Activated CD4-positive, alpha-beta T cell treated with anti-CD3 and anti-CD28 coated beads for 36 hours (primary cell): ENCODE measurements at regions not wholly inside any gene's neighbourhood (a gene's known extent, or its start where the extent isn't known, plus 50 kb on each side); places are given as distances from the start of the nearest gene placed in this dataset.

Experiments used
- ATAC-seq: fragments of 200-7000 bp; cut with Tn5 transposase; one replicate; pipeline ENCODE4 v1.10.0; 2021; ENCODE audit warnings: mild to moderate bottlenecking, moderate library complexity
- CTCF ChIA-PET: fragments of 350-600 bp; sonication (Branson Sonifier 250); formaldehyde crosslinking; loops from one replicate; lab custom pipeline; 2021; ENCODE audit warnings: antibody characterized with exemption; lab: Charles Lee
- POLR2A ChIA-PET: fragments of 350-600 bp; sonication (Branson Sonifier 250); formaldehyde crosslinking; loops from one replicate; lab custom pipeline; 2021; ENCODE audit warnings: antibody characterized with exemption, inconsistent platforms; lab: Charles Lee
- DNase-seq: peaks from one replicate; pipeline ENCODE4 v3.0.0-alpha.2; 2020
- H3K27ac Mint-ChIP-seq: one replicate; pipeline ENCODE4 v1.8.0; 2021; ENCODE audit warnings: mixed read lengths
- H3K27me3 Mint-ChIP-seq: one replicate; pipeline ENCODE4 v1.8.0; 2021; ENCODE audit warnings: mixed read lengths
- H3K36me3 Mint-ChIP-seq: one replicate; pipeline ENCODE4 v1.8.0; 2021; ENCODE audit warnings: low read depth, mixed read lengths
- H3K4me1 Mint-ChIP-seq: one replicate; pipeline ENCODE4 v1.8.0; 2021; ENCODE audit warnings: mixed read lengths
- H3K4me3 Mint-ChIP-seq: one replicate; pipeline ENCODE4 v1.8.0; 2021; ENCODE audit warnings: mild to moderate bottlenecking, moderate library complexity, mixed read lengths
- H3K9me3 Mint-ChIP-seq: one replicate; pipeline ENCODE4 v1.8.0; 2021; ENCODE audit warnings: low read depth, mixed read lengths
- intact Hi-C, 2 experiments: fragments of 100-400 bp; cut with DNase I in 1 of 2; cut with micrococcal nuclease in 1 of 2; formaldehyde crosslinking; loops; one replicate each; pipeline versions ENCODE4 v1.14.2 to v1.15.1; 2022 to 2024; cut with DNase I, micrococcal nuclease

DNA sequence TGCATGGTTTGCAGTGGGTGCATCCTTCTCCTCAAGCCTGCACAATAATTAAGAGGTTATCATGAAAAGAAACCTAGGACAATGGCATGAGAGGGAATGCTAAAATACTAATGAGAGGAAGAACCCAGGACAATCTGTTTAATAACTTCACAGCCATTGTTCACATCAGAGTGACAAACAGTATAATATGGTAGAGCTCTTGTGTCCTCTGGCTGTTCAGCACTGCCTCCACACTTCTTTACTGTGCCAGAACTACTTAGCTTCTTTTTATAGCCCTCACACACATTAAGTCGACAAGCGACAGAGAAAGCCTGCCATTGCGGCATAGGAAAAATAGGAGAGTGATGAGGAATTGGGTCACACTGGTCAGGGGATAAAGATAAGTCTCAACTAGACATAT lies 65.0 kb upstream of the MEIS2 start:
- Mint-ChIP-seq H3K27me3 (no peaks in the 10 kb centered on the region), H3K9me3 (peaks cover 3% of the 10 kb centered on the region), H3K4me1 (no peaks in the 10 kb centered on the region), H3K4me3 (no peak overlapping the region), H3K36me3 (no peaks in the 10 kb centered on the region), H3K27ac (no peak overlapping the region)
- CTCF ChIA-PET = no interaction called here
- intact Hi-C loops = no loop called here
- POLR2A ChIA-PET = no interaction called here
- no peak for ATAC-seq
- DNase-seq = no peak

DNA sequence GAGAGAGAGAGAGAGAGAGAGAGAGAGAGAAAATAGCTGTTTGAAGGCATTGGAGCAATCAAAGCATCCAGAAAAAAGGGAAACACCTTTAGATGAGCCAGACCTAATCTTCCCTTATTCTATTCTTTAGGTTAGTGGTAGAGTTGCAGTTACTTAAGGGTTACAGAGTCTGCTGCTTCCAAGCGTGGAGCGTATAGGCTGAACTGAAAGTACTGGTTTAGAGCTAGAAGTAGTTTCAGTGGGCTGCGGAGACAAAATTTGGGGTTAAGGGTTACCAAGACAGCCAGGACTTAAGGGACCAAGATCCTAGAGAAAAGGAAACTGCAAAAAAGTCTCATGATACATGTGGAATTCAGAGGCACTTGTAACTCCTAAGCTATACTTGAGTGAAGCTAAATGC lies 66.1 kb upstream of the MEIS2 start:
- ATAC-seq (no peak), DNase-seq (no peak)
- no peak overlapping the region for H3K27ac Mint-ChIP-seq
- ChIA-PET POLR2A (no interaction called here), CTCF (interaction anchor here (0.6 kb wide), 1 partner anchor 33 kb away, joined by 3 read pairs; no protein-coding TSS in a partner anchor)
- H3K4me1 Mint-ChIP-seq = no peaks in the 10 kb centered on the region
- H3K36me3 Mint-ChIP-seq = no peaks in the 10 kb centered on the region
- no peaks in the 10 kb centered on the region for H3K27me3 Mint-ChIP-seq
- peaks cover 3% of the 10 kb centered on the region for H3K9me3 Mint-ChIP-seq
- intact Hi-C loops = no loop called here
- H3K4me3 Mint-ChIP-seq = no peak overlapping the region

DNA sequence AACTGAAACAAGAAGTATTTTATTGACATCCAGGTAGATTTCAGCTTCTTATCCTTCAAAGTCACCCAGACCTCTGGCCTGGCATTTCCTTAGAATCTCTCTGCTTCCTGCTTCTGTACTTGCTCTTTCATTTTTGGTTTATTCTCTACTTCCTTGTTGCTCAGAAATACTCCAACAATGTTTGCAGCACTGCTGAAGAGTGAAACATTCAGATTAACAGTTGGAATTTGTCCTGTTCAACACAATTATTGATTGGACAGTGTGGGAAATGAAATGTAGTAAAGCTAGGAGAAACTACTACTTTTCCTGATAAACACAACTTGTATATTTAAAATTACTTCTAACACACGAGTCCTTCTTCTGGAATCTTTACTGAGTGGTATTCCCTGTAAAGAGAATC lies 81.0 kb upstream of the MEIS2 start:
- no peaks in the 10 kb centered on the region for H3K27me3 Mint-ChIP-seq
- no peak overlapping the region for H3K4me3 Mint-ChIP-seq
- CTCF ChIA-PET = no interaction called here
- no peak overlapping the region for H3K27ac Mint-ChIP-seq
- POLR2A ChIA-PET = no interaction called here
- DNase-seq (no peak), ATAC-seq (no peak)
- intact Hi-C loops = no loop called here
- H3K9me3 Mint-ChIP-seq = peaks cover 22% of the 10 kb centered on the region
- H3K4me1 Mint-ChIP-seq = no peaks in the 10 kb centered on the region
- no peaks in the 10 kb centered on the region for H3K36me3 Mint-ChIP-seq

DNA sequence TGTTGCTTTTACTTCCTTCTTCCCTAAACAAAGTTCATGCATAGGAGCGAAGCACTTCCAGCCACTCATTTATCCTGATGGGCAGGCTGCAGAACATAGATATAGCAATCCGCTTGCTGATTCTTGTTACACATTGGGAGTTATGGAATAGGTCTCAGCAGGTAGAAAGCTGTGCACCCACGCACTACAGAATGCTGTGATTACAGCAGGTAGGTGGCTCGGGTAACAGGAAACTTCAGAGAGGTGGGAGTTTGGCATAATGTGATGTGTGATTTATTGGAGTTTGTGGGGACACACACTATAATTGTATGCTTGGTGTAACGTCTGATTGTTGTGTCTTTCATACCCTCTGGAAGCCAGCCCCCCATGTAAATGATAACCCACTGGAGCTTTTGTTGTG lies 99.2 kb upstream of the MEIS2 start:
- Mint-ChIP-seq H3K36me3 (no peaks in the 10 kb centered on the region), H3K4me1 (no peaks in the 10 kb centered on the region), H3K27ac (no peak overlapping the region), H3K9me3 (peaks cover 2% of the 10 kb centered on the region), H3K27me3 (no peaks in the 10 kb centered on the region), H3K4me3 (no peak overlapping the region)
- intact Hi-C loops = no loop called here
- no peak for ATAC-seq
- ChIA-PET POLR2A (no interaction called here), CTCF (no interaction called here)
- DNase-seq = no peak

DNA sequence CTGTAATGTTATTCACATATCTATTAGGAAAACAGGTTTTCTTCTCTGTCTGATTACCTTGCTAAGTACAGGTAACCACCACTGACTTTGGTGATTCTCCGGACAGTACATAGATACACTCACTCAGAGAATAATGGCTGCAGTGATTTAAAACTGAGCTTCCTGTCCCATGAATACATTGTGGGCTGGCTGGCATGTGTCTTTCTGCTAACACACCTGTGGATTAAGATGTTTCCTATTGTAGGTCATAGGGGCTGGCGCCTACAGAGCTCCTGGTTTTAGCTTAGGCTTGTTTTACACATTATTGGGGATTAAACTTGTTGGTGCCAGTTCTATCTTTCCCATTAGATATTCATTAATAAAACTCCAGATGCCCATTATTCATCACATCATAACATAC lies 102.7 kb upstream of the MEIS2 start:
- no peak for ATAC-seq
- CTCF ChIA-PET = no interaction called here
- no peak overlapping the region for H3K4me3 Mint-ChIP-seq
- H3K9me3 Mint-ChIP-seq = no peaks in the 10 kb centered on the region
- intact Hi-C loops = no loop called here
- H3K27me3 Mint-ChIP-seq = no peaks in the 10 kb centered on the region
- H3K4me1 Mint-ChIP-seq = no peaks in the 10 kb centered on the region
- POLR2A ChIA-PET = no interaction called here
- H3K27ac Mint-ChIP-seq = no peak overlapping the region
- H3K36me3 Mint-ChIP-seq = no peaks in the 10 kb centered on the region
- DNase-seq = no peak

DNA sequence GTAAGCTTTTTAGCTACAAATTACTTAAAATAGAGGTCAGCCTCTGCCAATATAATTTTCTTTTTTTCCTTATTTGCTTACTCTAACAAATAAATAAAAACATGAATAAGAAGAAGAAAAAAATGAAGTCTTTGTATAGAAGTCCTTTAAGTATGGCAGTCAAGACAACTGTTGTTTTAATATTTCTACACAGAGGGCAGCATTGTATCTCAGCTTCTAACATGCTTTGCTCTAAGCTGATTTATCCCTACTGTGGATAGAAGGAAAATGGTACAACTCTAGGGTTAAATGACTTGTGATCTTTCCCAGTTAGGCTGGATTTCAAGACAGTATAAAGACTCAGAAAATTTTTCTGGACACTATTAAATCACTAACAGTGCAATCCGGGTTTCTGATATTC lies 104.3 kb upstream of the MEIS2 start:
- H3K27ac Mint-ChIP-seq = no peak overlapping the region
- ATAC-seq (no peak), DNase-seq (no peak)
- no peaks in the 10 kb centered on the region for H3K4me1 Mint-ChIP-seq
- intact Hi-C loops = no loop called here
- H3K27me3 Mint-ChIP-seq = no peaks in the 10 kb centered on the region
- H3K9me3 Mint-ChIP-seq = no peaks in the 10 kb centered on the region
- ChIA-PET POLR2A (no interaction called here), CTCF (no interaction called here)
- no peak overlapping the region for H3K4me3 Mint-ChIP-seq
- H3K36me3 Mint-ChIP-seq = no peaks in the 10 kb centered on the region

DNA sequence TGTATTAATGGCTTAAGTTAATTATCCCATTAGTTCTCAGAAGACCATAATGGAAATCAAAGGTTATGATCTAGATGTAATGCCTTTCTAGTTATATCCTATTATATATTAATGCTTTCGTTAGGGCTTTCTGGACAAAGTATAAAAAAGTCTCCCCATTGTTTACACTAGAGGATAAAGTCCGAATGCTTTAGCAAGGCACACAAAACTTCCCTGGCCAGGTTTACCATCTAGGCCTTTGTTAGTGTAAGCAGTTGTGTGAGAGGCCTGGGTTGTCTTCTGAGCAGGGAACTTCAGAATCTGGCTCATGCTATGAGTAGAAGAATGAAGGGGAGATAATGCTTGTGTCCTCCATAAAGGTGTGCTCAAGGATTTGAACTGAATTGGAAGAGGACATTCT lies 106.3 kb upstream of the MEIS2 start:
- Mint-ChIP-seq H3K36me3 (no peaks in the 10 kb centered on the region), H3K27me3 (no peaks in the 10 kb centered on the region), H3K27ac (no peak overlapping the region), H3K9me3 (no peaks in the 10 kb centered on the region), H3K4me3 (no peak overlapping the region), H3K4me1 (no peaks in the 10 kb centered on the region)
- ChIA-PET CTCF (no interaction called here), POLR2A (no interaction called here)
- DNase-seq (no peak), ATAC-seq (no peak)
- intact Hi-C loops = no loop called here

DNA sequence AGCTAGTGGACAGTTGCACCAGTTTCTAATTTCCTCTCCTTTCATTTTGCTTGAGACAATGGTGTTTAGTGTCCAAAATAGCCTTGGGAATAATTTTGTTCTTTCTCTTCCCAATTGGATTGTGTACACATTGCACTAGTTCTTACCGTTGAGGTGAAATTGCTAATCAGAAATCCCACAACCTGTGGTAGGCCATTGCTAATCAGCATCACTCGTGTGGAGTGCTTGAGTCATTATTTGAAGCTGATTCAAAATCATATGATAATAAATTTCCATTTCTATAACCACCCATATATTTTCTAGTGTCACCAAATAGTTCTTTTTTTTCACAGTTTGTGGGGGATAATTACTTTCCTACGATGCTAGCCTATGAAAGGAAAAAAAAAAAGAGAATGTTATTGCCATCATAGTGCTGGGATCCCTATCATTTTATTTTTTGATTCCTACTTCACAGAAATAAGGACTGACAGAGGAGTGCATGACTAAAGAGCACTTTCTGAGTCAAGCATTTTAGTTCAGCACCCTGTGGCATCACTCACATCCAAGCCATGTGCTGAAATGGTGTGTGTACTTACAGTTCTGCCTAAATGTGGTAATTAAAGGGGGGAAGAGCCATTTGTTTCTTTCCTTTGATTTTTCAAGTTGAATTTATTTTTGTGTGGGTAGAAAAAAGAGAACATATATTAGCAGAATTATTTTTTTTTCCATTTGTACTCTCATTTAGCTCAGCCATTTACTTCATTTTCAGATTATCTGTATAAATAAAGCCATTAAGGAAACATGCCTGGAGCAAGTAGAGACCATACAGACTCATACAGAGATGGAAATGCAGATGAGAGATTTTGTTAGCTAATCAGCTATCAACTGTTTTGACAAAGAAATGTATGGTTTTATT lies 108.0 kb upstream of the MEIS2 start:
- POLR2A ChIA-PET = no interaction called here
- H3K27ac Mint-ChIP-seq = no peak overlapping the region
- ATAC-seq (no peak), DNase-seq (no peak)
- CTCF ChIA-PET = interaction anchor here (0.7 kb wide), 1 partner anchor 155 kb away, joined by 3 read pairs; no protein-coding TSS in a partner anchor
- H3K36me3 Mint-ChIP-seq = no peaks in the 10 kb centered on the region
- intact Hi-C loops = no loop called here
- no peak overlapping the region for H3K4me3 Mint-ChIP-seq
- no peaks in the 10 kb centered on the region for H3K4me1 Mint-ChIP-seq
- no peaks in the 10 kb centered on the region for H3K27me3 Mint-ChIP-seq
- peaks cover 2% of the 10 kb centered on the region for H3K9me3 Mint-ChIP-seq

DNA sequence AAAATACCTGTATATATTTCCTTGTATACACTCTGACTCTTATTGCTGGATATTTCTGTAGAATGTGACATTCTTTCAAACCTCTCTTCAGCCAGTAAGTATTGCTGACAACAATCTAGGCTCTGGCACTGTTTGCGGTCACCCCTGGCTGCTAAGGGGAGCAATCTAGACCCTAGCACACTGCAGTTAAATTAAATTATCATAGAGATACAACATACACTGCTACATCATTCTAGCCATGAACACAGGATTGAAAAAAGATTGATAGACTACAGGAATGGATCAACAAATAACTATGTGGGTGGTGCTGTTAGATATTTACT lies 108.7 kb upstream of the MEIS2 start:
- POLR2A ChIA-PET = no interaction called here
- Mint-ChIP-seq H3K4me1 (no peaks in the 10 kb centered on the region), H3K27ac (no peak overlapping the region), H3K36me3 (no peaks in the 10 kb centered on the region), H3K27me3 (no peaks in the 10 kb centered on the region), H3K4me3 (no peak overlapping the region), H3K9me3 (peaks cover 2% of the 10 kb centered on the region)
- CTCF ChIA-PET = interaction anchor here (0.7 kb wide), 1 partner anchor 155 kb away, joined by 3 read pairs; no protein-coding TSS in a partner anchor
- intact Hi-C loops = no loop called here
- ATAC-seq = no peak
- no peak for DNase-seq

DNA sequence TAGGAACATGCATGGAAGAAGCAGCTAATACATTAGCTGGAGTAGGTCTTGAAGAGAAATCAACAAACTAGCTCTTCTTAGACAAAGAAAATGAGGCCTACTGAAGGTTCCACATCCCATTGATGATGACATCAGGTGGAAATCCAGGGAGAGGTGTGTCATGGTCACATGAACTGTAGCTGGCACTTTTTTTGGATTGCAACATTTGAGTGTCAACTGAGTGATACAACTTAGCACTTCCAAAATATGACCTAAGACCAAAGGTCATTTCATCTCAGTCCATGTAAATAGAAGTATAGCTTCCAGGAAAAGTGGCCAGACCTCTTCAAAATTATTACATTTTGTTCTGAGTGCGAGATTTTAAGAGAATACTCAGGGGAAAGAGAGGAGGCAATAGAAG lies 117.2 kb upstream of the MEIS2 start:
- CTCF ChIA-PET = no interaction called here
- no peaks in the 10 kb centered on the region for H3K27me3 Mint-ChIP-seq
- ATAC-seq (no peak), DNase-seq (no peak)
- peaks cover 2% of the 10 kb centered on the region for H3K9me3 Mint-ChIP-seq
- H3K4me1 Mint-ChIP-seq = no peaks in the 10 kb centered on the region
- H3K27ac Mint-ChIP-seq = no peak overlapping the region
- no peak overlapping the region for H3K4me3 Mint-ChIP-seq
- POLR2A ChIA-PET = no interaction called here
- H3K36me3 Mint-ChIP-seq = no peaks in the 10 kb centered on the region
- intact Hi-C loops = loop anchor here in 1 of 2 experiments (10.0 kb wide), 1 partner anchor 333 kb away; no protein-coding TSS in a partner anchor

DNA sequence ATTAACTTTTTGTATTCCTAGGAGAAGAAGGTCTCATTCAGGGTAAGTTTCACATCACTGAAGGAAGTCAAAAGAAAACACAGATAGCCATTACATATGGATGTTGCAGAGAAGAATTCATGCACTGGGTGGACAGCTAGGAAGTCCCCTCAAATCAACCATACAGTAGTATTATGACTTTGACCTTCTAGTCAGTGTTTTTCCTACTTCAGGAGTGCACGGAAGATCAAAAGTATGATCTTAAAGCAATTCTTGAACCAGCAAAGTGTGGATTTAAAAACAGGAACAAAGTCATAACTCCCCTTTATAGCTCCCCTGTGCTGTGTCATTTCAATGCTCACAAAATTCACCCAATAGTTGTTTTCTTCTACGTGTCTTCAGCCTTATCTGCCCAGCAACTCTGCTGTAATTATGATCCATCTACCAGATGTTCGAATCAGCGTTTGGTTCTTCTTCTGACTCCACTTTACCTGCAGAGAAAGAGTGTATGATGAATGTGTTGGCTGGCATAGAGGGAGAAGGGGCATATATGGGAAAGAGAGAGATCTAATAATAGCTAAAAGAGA lies 118.1 kb upstream of the MEIS2 start:
- H3K9me3 Mint-ChIP-seq = peaks cover 2% of the 10 kb centered on the region
- no peak overlapping the region for H3K4me3 Mint-ChIP-seq
- no peaks in the 10 kb centered on the region for H3K4me1 Mint-ChIP-seq
- CTCF ChIA-PET = no interaction called here
- no peak overlapping the region for H3K27ac Mint-ChIP-seq
- ATAC-seq = no peak
- no peaks in the 10 kb centered on the region for H3K36me3 Mint-ChIP-seq
- intact Hi-C loops = loop anchor here in 1 of 2 experiments (10.0 kb wide), 1 partner anchor 334 kb away; no protein-coding TSS in a partner anchor
- H3K27me3 Mint-ChIP-seq = no peaks in the 10 kb centered on the region
- POLR2A ChIA-PET = no interaction called here
- no peak for DNase-seq

DNA sequence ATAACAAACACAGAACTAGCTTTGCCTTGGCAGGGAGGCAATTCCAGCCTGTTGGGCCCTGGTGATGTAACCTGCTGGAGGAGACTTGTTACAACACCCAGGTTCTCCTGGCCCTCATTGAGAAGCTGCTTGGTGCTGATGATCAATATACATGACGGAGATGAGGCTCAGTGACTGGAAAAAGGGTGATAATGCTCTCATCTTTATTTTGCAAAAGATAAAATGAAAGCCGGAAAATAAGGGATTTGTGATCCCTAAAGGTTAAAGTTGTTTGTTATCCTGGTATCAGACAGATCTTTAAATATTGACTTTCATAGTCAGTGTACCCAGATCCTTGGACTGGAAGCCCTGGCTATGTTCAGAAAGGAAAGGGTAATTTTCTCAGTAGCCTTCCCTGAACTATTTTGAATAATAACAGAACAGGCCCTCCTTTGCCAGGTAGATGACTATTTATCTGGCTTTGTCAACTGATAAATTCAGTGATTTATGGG lies 118.9 kb upstream of the MEIS2 start:
- no peaks in the 10 kb centered on the region for H3K36me3 Mint-ChIP-seq
- ChIA-PET CTCF (no interaction called here), POLR2A (no interaction called here)
- DNase-seq = no peak
- no peaks in the 10 kb centered on the region for H3K4me1 Mint-ChIP-seq
- H3K9me3 Mint-ChIP-seq = peaks cover 2% of the 10 kb centered on the region
- intact Hi-C loops = loop anchor here in 1 of 2 experiments (10.0 kb wide), 1 partner anchor 334 kb away; no protein-coding TSS in a partner anchor
- H3K27ac Mint-ChIP-seq = no peak overlapping the region
- H3K27me3 Mint-ChIP-seq = no peaks in the 10 kb centered on the region
- H3K4me3 Mint-ChIP-seq = no peak overlapping the region
- ATAC-seq = no peak
